Keratinocyte (primary cell): ENCODE measurements at regions not wholly inside any gene's neighbourhood (a gene's known extent, or its start where the extent isn't known, plus 50 kb on each side); places are given as distances from the start of the nearest gene placed in this dataset.

Experiments used
- DNase-seq: peaks from one replicate; pipeline ENCODE4 v3.0.0-alpha.2; 2011; ENCODE audit warnings: low read depth, missing footprints, low spot score
- FAIRE-seq: peaks from 2 replicates; lab custom pipeline; 2011; peaks lifted over from hg19 to GRCh38; lab: Jason Lieb, UNC
- H2AFZ ChIP-seq: 2 replicates; pipeline ENCODE4 v1.6.0; 2012; ENCODE audit warnings: low read length, control low read depth, inconsistent platforms; ENCODE audit not compliant: control insufficient read depth
- H3K27ac ChIP-seq: 2 replicates; pipeline ENCODE4 v1.5.1; 2011; ENCODE audit warnings: low read length; ENCODE audit not compliant: control insufficient read depth, insufficient read depth
- H3K27me3 ChIP-seq: 3 replicates; pipeline ENCODE4 v1.6.0; 2011; ENCODE audit warnings: low read length; ENCODE audit not compliant: control insufficient read depth, insufficient read depth; ENCODE audit errors: extremely low read depth
- H3K36me3 ChIP-seq, 2 experiments: 2 replicates in 1 of 2; 3 replicates in 1 of 2; pipeline ENCODE4 v1.5.1; 2011; ENCODE audit warnings: low read length in 2 of 2, mild to moderate bottlenecking in 1 of 2; ENCODE audit not compliant: control insufficient read depth in 2 of 2, insufficient read depth in 2 of 2; ENCODE audit errors: extremely low read depth in 1 of 2
- H3K4me1 ChIP-seq: 3 replicates; pipeline ENCODE4 v1.5.1; 2011; ENCODE audit warnings: low read length; ENCODE audit not compliant: control insufficient read depth, insufficient read depth; ENCODE audit errors: extremely low read depth
- H3K4me2 ChIP-seq: 3 replicates; pipeline ENCODE4 v1.6.0; 2011; ENCODE audit warnings: low read depth, low read length; ENCODE audit not compliant: control insufficient read depth, insufficient read depth; ENCODE audit errors: extremely low read depth
- H3K4me3 ChIP-seq, 3 experiments: fragments of 200-600 bp in 1 of 3; sonication (generic) in 1 of 3; 2 replicates in 2 of 3; 3 replicates in 1 of 3; pipeline ENCODE4 v1.5.1; 2011 to 2016; ENCODE audit warnings: low read length in 3 of 3, mild to moderate bottlenecking in 3 of 3, control low read depth in 2 of 3, inconsistent platforms in 1 of 3, low read depth in 1 of 3, mixed read lengths in 1 of 3, mixed run types in 1 of 3, moderate library complexity in 1 of 3; ENCODE audit not compliant: control insufficient read depth in 2 of 3, insufficient read depth in 2 of 3; ENCODE audit errors: extremely low read depth in 1 of 3
- H3K79me2 ChIP-seq: 2 replicates; pipeline ENCODE4 v1.6.0; 2012; ENCODE audit warnings: low read length; ENCODE audit not compliant: control insufficient read depth, insufficient read depth
- H3K9ac ChIP-seq: 3 replicates; pipeline ENCODE4 v1.6.0; 2011; ENCODE audit warnings: low read length; ENCODE audit not compliant: control insufficient read depth, insufficient read depth; ENCODE audit errors: extremely low read depth
- H3K9me1 ChIP-seq: 3 replicates; pipeline ENCODE4 v1.6.0; 2011; ENCODE audit warnings: low read length; ENCODE audit not compliant: control insufficient read depth, insufficient read depth; ENCODE audit errors: extremely low read depth
- H3K9me3 ChIP-seq: 2 replicates; pipeline ENCODE4 v1.5.1; 2012; ENCODE audit warnings: low read depth, low read length; ENCODE audit not compliant: control insufficient read depth
- H4K20me1 ChIP-seq: 3 replicates; pipeline ENCODE4 v1.6.0; 2011; ENCODE audit warnings: low read length; ENCODE audit not compliant: control insufficient read depth, insufficient read depth; ENCODE audit errors: extremely low read depth
- CTCF ChIP-seq, 3 experiments: IDR thresholded peaks in 1 of 3; conservative IDR thresholded peaks in 1 of 3; optimal IDR thresholded peaks in 1 of 3; 2 replicates in 2 of 3; 3 replicates in 1 of 3; pipeline versions ENCODE3 to v1.5.1; 2011; ENCODE audit warnings: low read length in 3 of 3, mild to moderate bottlenecking in 3 of 3, moderate library complexity in 2 of 3, control low read depth in 1 of 3, inconsistent platforms in 1 of 3; ENCODE audit not compliant: insufficient read depth in 2 of 3; ENCODE audit errors: extremely low read depth in 1 of 3
- EZH2 ChIP-seq: IDR thresholded peaks from one replicate; pipeline ENCODE4 v1.6.1; 2012; ENCODE audit warnings: inconsistent platforms, mild to moderate bottlenecking, low read length, moderate library complexity
- dilution Hi-C: fragments of 300-500 bp; cut with MboI; formaldehyde crosslinking; loops from one replicate; pipeline ENCODE4 v1.7.0; 2020; ENCODE audit warnings: low sequenced_read_pairs; ENCODE audit not compliant: extremely low pct_ligation_motif_present

- H3K9me3 ChIP-seq = no peaks in the 10 kb centered on the region
- H3K9ac ChIP-seq = no peak overlapping the region
- dilution Hi-C loops = no loop called here
- no peak overlapping the region for H3K4me3 ChIP-seq
- H3K79me2 ChIP-seq = no peaks in the 10 kb centered on the region
- H3K27ac ChIP-seq = no peak overlapping the region
- peaks cover 14% of the 10 kb centered on the region for H3K4me1 ChIP-seq
- H3K9me1 ChIP-seq = no peaks in the 10 kb centered on the region
- TF ChIP-seq CTCF (optimal IDR thresholded peaks at IDR 0.05 in 1 of 3, IDR thresholded peaks at IDR 0.05 in 1 of 3, conservative IDR thresholded peaks at IDR 0.05 in 1 of 3; ENCODE audit: extremely low read depth in 1 of 3, insufficient read depth in 2 of 3, low read length in 3 of 3) (no peak), EZH2 (no peak)
- H2AFZ ChIP-seq = no peak overlapping the region
- H3K4me2 ChIP-seq = no peak overlapping the region
- DNase-seq (no peak), FAIRE-seq (no peak)
- no peaks in the 10 kb centered on the region for H3K27me3 ChIP-seq
- H4K20me1 ChIP-seq = no peaks in the 10 kb centered on the region
- H3K36me3 ChIP-seq = no peaks in the 10 kb centered on the region
These were observed 70.7 kb downstream of the CHRD start for GRCh38 chr3:184450547-184450946.

GRCh38 chr3:184453296-184453695, 73.4 kb downstream of the CHRD start:
- H3K27me3 ChIP-seq = no peaks in the 10 kb centered on the region
- no peak overlapping the region for H3K27ac ChIP-seq
- H3K4me1 ChIP-seq = peaks cover 10% of the 10 kb centered on the region
- no peak for FAIRE-seq
- H3K4me3 ChIP-seq = no peak overlapping the region
- H3K9ac ChIP-seq = no peak overlapping the region
- DNase-seq = no peak
- no peaks in the 10 kb centered on the region for H3K9me1 ChIP-seq
- no peaks in the 10 kb centered on the region for H3K9me3 ChIP-seq
- H2AFZ ChIP-seq = no peak overlapping the region
- dilution Hi-C loops = no loop called here
- no peaks in the 10 kb centered on the region for H3K36me3 ChIP-seq
- H4K20me1 ChIP-seq = no peaks in the 10 kb centered on the region
- no peak overlapping the region for H3K4me2 ChIP-seq
- no peaks in the 10 kb centered on the region for H3K79me2 ChIP-seq
- TF ChIP-seq EZH2 = no peak
- TF ChIP-seq CTCF (optimal IDR thresholded peaks at IDR 0.05 in 1 of 3, IDR thresholded peaks at IDR 0.05 in 1 of 3, conservative IDR thresholded peaks at IDR 0.05 in 1 of 3; ENCODE audit: extremely low read depth in 1 of 3, insufficient read depth in 2 of 3, low read length in 3 of 3) = no peak
